Non-pigmented ciliary epithelial cell (primary cell): ENCODE measurements at regions not wholly inside any gene's neighbourhood (a gene's known extent, or its start where the extent isn't known, plus 50 kb on each side); places are given as distances from the start of the nearest gene placed in this dataset.
"Not testable (repeated sequence)": the region's sequence is repeated elsewhere in the genome, so short reads cannot be mapped to it uniquely, and the experiment has no call there.

Experiments used
- DNase-seq: peaks from one replicate; pipeline ENCODE4 v3.0.0-alpha.2; 2010; ENCODE audit warnings: low read depth

DNA sequence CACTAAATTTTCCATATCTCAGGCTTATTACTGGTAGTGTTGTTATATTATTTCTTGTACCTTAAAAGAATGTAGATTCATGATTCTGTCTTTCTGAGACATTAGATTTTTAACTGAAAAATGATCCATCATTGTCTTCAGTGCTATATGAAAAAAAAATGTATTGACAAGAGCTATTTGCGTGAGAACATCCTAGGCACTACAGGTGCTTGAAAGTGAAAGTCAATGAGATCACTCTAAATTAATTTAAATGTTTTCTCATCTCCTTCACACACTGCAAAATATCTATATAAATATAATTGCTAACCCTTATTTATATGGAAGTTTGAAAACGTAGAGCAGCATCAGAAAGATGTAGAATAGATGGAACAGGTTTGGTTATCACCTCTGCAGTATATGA is 684.6 kb downstream of the TRIB2 start:
- no peak for DNase-seq

DNA sequence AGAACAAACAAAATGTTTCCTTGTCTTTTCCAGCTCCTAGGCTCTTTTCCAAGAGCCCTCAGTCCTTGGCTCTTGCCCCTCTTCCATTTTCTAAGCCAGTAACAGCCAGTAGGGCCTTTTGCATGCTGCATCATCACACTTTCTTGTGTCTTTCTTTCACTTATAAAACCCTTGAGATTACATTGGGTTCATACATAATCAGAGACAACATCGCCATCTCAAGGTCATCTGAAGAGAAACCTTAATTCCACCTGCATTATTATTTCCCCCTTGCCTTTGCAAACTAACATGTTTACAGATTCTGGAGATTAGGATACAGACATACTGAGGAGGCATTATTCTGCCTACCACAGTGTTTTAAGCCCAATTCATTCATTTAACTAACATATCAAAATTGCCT is 697.3 kb downstream of the TRIB2 start:
- DNase-seq, result no peak

DNA sequence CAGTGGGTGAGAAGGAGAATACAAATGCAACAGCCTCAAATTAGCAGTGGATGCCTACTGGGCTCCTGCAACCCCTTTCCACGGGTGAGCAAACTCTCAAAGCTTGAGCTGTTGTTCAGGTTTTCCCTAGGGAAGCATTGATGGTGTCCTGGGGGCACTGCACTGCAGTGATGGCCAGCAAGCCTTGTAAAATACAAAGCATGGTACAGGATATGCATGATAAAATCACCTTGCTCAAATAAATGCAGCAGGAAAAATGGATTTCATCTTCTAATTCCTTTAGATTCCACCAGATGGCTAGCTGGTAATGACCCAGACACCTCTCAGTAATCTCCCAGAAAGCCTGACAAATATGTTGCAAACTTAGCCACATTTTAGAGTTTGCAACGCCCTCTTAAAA is 698.2 kb downstream of the TRIB2 start:
- no peak for DNase-seq

DNA sequence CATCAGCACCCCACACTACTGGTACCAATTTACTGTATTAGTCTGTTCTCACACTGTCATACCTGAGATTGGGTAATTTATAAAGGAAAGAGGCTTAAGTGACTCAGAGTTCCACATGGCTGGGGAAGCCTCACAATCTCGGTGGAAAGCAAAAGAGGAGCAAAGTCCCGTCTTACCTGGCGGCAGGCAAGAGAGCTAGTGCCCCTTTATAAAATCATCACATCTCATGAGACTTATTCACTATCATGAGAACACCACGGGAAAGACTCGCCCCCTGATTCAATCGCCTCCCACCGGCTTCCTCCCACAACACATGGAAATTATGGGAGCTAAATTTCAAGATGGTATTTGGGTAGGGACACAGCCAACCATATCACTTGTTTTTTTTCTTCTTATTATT is 717.2 kb downstream of the TRIB2 start:
- no peak for DNase-seq

DNA sequence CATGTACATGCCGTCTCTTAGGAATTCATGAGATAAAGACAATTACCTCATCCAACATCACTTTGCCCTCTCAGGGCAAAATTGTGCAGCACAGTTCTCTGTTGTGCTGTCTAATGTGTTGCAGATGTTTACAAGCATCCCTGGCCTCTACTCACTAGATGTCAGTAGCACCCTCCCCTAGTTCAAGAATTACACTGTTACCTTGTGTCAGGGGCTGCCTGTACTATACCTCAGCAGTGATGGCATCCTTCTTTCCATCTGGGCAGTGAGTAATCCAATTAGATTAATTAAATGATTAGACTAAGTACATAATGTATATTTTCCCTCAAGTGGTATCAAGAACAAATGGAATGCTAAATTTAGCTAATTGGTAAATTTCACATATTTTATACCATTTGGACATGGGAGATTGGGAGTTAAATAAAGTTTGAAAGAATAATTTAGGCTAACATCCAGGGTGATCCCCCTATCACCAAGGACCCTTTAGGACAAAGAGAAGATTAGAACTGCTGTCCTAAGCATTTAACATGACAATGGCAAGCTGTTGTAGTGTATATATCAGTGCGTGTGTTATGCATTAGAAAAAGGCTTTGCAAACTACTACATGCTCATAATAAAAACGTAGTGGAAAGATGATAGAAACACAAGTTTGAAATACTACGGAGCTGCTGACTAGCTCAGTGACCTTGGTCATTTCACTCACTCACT is 727.0 kb downstream of the TRIB2 start:
- DNase-seq, result not testable (repeated sequence)

DNA sequence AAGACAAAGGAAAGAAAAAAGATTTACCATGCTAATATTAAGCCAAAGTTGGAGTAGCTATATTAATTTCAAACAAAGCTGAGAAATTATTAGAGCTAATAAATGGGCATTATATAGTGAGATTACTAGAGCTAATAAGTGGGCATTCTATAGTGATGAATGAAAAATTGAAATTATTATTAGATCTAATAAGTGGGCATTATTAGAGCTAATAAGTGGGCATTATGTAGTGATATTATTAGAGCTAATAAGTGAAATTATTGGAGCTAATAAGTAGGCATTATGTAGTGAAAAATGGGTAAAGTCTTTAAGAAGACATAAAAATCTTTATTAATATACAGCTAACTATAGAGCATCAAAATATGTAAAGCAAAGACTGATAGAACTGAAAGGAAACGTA is 745.7 kb downstream of the TRIB2 start:
- no peak for DNase-seq

DNA sequence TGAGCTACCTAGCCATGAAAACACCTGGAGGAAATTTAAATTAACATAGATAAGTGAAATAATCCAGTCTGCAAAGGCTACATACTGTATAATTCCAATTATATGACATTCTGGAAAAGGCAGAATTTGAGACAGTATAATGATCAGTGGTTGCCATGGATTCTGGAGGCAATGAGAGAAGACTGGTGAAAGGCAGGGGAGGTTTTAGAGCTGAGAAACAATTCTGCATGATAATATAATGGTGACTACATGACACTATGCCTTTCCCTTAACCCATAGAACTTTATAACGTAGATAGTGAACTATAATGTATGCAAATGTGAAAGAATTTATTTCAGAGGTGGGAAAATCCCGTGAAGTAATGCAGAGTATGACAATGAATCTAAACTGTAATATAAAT is 749.3 kb downstream of the TRIB2 start:
- DNase-seq, result no peak

DNA sequence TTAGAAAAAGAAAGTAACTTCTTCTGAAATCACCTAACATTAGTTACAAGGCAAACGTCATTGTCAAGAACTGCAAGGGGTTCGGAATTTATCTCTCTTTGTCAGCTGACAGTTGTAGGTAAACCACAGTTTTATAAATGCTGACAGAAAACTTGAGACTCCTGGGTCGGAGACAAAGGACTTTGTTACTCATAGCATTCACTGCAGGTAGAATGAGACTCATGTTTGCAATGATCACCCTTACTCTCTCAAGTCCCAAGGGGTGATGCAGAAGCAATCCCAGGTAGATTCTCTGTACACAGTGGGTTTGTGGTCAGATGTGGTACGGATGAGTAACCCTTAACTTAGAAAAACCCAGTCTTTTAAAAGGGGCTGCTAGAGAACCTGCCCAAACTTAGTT is 757.8 kb downstream of the TRIB2 start:
- DNase-seq, result no peak

DNA sequence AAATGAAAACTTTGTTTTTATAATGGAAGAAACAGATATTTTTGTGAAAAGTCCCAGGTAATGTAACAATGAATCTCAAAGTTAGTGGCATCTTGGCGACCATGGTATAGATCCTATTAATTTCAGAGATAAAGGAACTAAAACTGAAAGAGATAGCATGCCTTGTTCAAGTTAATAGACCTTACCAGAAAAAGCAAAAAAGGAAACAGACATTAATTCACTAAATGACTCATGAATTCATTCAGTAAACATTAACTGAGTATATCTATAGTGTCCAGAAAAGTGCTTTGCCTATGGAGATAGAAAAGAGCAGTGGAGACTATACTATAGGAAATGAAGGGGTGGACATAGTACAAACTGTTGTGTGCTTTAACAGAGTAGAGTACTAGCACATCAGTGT is 763.3 kb downstream of the TRIB2 start:
- no peak for DNase-seq

DNA sequence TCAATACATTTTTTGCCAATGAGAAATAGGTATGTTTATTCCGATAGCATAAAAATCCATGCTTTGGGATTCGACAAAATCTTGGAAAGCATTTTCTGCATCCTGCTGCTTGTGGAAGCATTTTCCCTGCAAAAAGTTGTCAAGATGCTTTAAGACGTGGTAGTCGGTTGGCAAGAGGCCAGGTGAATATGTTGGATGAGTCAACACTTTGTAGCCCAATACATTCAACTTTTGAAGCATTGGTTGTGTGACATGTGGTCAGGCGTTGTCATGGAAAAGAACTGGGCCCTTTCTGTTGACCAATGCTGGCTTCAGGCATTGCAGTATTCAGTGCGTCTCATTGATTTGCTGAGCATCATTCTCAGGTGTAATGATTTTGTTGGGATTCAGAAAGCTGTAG is 764.5 kb downstream of the TRIB2 start:
- DNase-seq, result no peak

DNA sequence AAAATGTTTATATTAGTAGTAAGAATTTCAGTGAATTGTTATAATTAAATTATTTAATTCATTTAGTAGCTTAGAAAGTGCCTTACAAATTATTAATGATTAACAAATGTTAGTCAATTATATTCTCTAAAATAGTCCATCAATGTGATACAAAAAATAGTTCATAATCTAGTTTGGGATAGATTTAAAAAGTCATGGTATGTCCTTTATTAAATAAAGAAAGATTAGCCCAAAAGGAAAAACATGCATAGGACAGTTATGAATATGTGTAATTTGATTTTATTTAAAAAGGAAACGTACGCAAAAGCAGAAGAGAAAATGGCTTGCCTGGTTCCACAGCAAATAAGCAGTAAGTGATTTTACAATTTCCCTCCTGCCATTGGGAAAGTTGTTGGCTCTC is 768.5 kb downstream of the TRIB2 start:
- no peak for DNase-seq

DNA sequence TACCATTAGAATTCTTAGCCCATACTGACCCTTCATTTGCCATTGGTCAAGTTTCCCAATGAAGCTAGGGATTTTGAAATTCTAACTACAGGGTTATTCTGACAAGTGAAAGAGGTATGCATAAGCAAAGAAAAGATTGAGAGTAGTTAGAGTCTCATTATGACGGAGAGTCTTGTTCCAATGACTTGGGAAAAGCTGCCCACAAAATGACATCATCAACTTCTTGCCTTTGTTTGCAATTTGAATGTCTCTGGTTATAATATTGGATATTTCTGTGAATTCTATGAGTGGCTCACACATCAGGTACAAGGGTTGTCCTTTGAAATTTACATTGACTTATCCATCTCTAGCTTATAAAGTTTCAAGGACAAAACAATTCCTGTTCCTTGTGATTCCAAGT is 772.2 kb downstream of the TRIB2 start:
- DNase-seq, result no peak

DNA sequence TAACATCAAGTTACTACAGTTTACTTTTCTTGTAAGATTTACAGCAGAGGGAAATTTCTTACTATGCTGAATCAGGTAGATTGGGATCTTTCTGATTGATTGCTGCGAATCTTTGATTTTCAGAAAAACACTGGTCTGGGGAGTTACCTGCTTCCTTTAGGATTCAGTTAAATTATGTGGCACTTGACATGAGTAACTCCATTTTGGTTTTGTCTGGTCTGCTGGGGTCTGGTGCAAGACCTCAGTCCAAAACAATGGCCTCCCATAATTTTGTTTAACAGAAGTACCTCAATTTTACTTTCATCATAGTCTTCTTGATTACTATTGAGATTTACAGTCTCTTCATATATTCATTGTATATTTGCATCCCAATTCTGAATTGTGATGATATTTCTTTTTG is 775.5 kb downstream of the TRIB2 start:
- DNase-seq, result no peak

DNA sequence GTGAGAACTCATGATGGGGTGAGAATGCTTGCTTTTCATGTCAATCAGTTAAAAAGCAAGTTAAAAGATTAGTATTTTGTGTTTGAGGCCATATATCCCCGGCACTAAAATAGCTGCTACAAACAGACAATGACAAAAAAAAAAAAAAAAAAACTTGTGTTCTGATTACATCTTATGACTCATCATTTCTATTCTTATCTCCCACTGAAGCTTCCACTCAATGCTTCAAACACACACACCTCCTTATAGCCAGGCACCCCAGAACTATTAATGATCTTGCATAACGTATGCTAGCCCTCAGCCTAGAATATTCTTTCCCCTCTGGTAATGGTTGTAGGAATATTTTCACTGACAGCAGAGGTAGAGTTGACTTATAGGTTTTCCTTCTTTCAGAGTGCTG is 778.3 kb downstream of the TRIB2 start:
- no peak for DNase-seq

DNA sequence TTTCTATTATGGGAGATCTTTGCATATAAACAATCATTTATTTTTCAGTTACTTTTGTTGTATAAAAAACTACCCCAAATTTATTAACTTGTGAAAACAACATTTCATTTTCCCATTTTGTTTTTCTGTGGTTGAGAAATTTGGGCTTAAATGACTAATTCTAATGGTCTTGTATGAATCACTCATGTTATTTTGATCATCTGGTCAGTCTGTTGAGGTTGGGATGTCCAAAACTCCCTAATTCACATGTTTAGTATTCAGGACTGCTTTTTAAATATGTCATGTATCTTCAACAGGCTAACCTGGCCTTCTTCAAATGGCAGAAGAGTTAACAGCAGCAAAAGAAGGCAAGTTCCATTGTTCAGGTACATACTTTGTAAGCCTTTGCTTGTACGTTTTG is 788.1 kb downstream of the TRIB2 start:
- no peak for DNase-seq

DNA sequence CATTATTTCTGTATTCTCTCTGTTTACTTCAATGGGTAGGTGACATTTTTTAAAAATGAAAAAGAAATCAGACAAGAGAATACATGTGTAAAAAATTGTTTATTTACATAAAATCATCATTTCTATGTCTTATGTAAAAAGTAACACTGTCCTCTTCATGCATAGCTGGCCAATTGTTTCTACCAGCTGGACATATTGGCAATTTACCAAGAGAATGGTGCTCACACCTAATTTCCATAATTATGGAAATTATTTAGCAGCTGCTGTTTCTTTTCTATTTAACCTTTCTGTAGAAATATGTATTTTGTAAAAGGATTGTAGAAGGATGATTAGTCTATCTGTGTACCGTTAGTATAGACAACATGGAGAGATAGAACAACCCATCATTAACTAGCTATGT is 791.9 kb downstream of the TRIB2 start:
- no peak for DNase-seq

DNA sequence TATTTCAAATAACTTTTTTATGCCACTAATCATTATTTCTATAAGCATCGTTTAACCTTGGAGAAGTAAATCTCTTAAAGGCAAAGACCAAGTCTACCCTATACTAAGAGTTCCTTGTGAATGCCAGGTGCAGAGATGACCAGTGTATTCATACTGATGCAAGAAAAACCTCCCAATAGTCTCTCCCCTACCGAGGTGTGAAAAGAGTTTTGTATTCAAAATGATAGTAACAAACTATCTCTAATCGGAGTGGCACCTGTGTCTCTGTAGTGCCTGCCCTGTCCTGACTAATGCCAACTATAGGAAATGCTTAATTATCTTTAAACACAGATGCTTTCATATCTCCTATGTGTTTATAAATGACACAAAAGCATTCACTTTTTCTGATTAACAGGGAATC is 798.5 kb downstream of the TRIB2 start:
- no peak for DNase-seq

DNA sequence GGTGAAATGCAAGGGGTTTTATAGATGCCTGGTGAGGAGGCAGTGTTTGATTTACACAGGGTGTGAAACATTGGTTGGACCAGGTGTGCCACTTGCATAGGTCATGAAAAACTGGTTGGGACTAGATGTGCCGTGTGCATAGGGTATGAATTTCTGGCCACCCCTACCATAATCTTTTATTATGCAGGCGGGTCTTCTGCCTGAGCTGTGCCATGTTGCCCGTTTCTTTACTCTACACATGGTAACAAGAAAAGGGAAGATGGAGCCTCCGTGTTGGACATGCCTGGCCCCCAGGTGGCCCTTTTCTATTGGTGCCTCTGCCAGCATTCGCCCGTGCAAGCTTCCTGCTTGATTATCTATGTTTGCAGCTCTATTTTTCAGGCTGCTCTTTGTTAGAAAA is 805.4 kb downstream of the TRIB2 start:
- DNase-seq, result no peak

DNA sequence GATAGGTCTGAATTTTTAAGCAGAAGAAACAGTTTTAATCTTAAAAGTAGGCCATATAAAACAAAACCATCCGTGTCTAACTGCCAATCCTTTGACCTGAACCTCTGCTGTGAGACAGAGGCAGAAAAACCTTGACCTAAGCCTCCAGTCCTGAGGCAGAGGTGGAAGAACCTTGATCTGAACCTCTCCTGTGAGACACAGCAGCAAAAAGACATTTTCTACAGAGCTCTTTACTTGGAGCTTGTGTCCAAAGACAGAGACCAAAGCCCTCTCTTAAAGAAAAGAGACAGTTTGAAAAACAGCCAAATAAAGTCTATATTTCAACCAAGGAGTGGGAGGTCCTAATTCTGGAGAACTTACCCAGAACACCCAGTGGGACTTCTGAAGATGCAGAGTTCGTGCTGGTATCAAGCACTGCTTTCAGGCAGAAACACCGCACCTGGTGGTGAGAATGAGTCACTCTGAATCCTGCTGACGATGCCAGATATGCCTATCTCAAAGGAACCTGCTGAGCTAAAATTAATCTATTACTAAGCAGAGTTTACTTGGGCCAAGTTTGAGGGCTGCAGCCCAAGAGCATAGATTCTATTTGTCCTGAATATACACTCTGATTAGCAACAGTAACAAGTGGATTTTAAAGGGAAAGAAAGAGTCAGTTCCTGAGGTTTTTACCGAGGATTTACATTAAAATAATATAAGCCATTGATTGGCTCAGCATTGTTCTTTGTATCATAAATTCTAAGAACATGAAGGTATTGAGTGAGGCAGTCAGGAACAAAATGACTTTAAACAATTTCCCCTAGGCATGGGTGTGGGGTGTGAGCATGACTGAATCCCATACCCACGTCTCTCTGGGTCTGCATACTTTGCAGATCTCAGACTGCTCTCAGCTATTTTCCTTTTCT is 806.4 kb downstream of the TRIB2 start:
- peak; percentile 20 for DNase-seq

DNA sequence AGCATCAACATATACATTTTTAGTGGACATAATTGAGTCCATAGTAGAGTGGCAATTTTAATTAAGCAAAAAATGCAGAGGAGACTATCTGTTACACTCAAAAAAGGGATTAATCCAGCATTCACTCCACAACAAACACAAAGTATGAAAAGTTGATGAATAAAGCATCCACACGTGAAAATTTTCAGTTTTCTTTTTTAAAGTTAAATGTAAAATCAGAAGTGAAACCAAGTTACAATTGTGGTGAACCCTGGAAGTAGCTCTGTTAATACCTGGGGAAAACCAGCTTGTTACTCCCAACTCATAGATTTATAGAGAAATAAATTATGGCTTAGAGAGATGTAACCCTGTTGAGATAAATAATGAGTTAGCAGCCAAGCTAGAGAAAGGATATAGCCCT is 807.8 kb downstream of the TRIB2 start:
- DNase-seq, result no peak

DNA sequence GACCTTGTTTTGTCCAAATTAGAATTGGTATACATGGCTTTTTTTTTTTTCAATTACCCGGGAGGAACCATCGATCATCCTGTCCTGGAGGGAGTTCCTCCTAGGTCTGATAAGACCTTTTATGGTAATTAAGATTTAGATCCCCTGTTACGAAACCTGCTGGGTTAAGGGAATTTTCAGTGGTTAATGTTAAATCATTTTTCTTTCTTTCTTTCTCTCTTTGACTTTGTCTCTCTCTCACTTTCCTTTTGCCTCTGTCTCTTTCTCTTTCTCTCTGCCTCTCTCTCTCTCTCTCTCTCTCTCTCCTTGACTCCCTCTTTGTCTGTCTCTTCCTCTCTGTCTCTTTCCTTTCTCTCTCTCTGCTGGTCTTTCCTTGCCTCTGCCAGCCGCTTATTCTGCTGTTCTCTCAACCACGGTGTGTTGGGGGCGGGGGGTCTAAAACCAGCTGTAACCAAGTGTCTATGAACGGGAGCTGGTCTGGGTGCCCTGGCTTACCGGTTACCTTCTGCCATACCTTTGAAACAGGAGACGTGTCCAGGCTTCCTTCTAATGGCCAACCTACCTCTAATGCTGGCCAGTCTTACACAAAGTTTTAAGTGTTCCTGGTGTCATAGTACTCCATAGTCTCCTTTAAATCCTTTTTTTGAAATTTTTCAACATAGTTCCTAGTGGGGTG is 815.1 kb downstream of the TRIB2 start:
- not testable (repeated sequence) for DNase-seq

DNA sequence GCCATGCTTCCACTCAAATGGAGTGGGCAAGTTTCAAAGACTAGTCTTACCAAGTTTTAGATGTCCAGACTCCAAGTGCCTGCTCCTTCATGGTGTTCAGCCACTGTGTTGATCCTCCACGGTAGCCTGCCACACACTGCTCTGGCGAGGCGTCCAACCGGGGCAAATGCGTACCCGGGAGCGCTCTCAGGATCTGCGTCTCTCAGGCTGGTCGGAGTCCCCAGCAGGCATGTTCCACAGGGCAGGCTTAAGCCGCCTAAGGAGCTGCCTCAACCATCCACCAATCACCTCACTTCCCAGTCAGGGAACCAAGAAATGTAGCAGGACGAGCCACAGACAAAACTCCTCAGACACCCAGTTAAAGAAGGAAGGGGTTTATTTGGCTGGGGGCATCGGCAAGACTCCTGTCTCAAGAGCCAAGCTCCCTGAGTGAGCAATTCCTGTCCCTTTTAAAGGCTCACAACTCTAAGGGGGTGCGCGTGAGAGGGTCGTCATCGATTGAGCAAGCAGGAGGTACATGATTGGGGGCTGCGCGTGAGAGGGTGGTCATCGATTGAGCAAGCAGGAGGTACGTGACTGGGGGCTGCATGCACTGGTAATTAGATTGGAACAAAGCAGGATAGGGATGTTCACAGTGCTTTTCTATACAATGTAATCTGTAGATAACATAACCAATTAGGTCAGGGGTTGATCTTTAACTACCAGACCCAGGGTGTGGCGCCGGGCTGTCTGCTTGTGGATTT is 816.2 kb downstream of the TRIB2 start:
- not testable (repeated sequence) for DNase-seq
